ENCODE measurements at regions not wholly inside any gene's neighbourhood (a gene's known extent, or its start where the extent isn't known, plus 50 kb on each side); places are given as distances from the start of the nearest gene placed in this dataset.

GRCh38 chr5:9786380-9787360, 156.5 kb upstream of the TAS2R1 start:
- no peak overlapping the region for H2BK120ac ChIP-seq (replicated peaks; ENCODE audit: low read depth, low read length)
- no peaks in the 10 kb centered on the region for H4K20me1 ChIP-seq (replicated peaks in 1 of 2; ENCODE audit: control insufficient read depth in 1 of 2, insufficient read depth in 2 of 2, low read length in 2 of 2)
- 82% methylated on average over 6 of the region's 6 CpGs; no CpG with 5 or more reads in 1 of the 2 experiments for WGBS, 2 experiments (ENCODE audit: extremely low coverage in 1 of 2, insufficient coverage in 1 of 2, insufficient read length in 1 of 2, insufficient replicate concordance in 2 of 2, low coverage in 1 of 2, low lambda C conversion rate in 2 of 2, missing lambda C conversion rate in 1 of 2)
- H3K9ac ChIP-seq (replicated peaks in 1 of 4; ENCODE audit: extremely low read depth in 1 of 4, low read depth in 3 of 4, low read length in 3 of 4): no peak overlapping the region
- no peak overlapping the region for H4K8ac ChIP-seq (ENCODE audit: extremely low read depth, insufficient read depth, low read length)
- H3K36me3 ChIP-seq (ENCODE audit: control insufficient read depth in 2 of 4, insufficient read depth in 4 of 4, low read length in 3 of 4): no peaks in the 10 kb centered on the region
- ChIA-PET CTCF (ENCODE audit: partially characterized antibody) (interaction anchor here (2.4 kb wide), 1 partner anchor 12 kb away, joined by 9 read pairs; no protein-coding TSS in a partner anchor), POLR2A (ENCODE audit: partially characterized antibody) (no interaction called here)
- no peaks in the 10 kb centered on the region for H3K27me3 ChIP-seq (replicated peaks in 1 of 4; ENCODE audit: control insufficient read depth in 3 of 4, extremely low read depth in 1 of 4, insufficient read depth in 3 of 4, low read length in 3 of 4)
- no peak overlapping the region for H3K27ac ChIP-seq (ENCODE audit: low read depth, low read length)
- no peaks in the 10 kb centered on the region for H3K9me3 ChIP-seq (ENCODE audit: insufficient read depth in 2 of 2, low read depth in 1 of 2, low read length in 1 of 2)
- no peak overlapping the region for H4K91ac ChIP-seq (replicated peaks; ENCODE audit: insufficient read length, low read length)
- no peak for FAIRE-seq
- no peak overlapping the region for H3K4me2 ChIP-seq (ENCODE audit: insufficient read depth in 1 of 2, low read depth in 2 of 2, low read length in 2 of 2)
- H2BK20ac ChIP-seq (ENCODE audit: low read length): no peak overlapping the region
- H2AFZ ChIP-seq (ENCODE audit: low read length): no peak overlapping the region
- H3K4me1 ChIP-seq (replicated peaks in 1 of 4; ENCODE audit: control insufficient read depth in 3 of 4, insufficient read depth in 4 of 4, low read length in 3 of 4): peaks cover 0 to 5% (median 3%) of the 10 kb centered on the region in 4 experiments; a peak in 2 of 7 replicates
- H3K4me3 ChIP-seq (ENCODE audit: extremely low read depth in 1 of 4, insufficient read depth in 2 of 4, low read depth in 3 of 4, low read length in 4 of 4): no peak overlapping the region
- H3K23me2 ChIP-seq (ENCODE audit: low read depth, low read length): no peaks in the 10 kb centered on the region
- no peaks in the 10 kb centered on the region for H3K79me2 ChIP-seq (ENCODE audit: control insufficient read depth in 1 of 2, insufficient read depth in 2 of 2, low read length in 2 of 2)
- no peak overlapping the region for H2BK12ac ChIP-seq (ENCODE audit: low read depth, low read length)
- no peak overlapping the region for H3K23ac ChIP-seq (ENCODE audit: insufficient read length)
- H2BK5ac ChIP-seq (ENCODE audit: low read depth, low read length): no peak overlapping the region
- no peak overlapping the region for H3K14ac ChIP-seq (ENCODE audit: insufficient read length)
- no peak overlapping the region for H4K5ac ChIP-seq (ENCODE audit: insufficient read length, low read depth, low read length)
- H2BK15ac ChIP-seq (ENCODE audit: low read length): no peak overlapping the region
- no peak overlapping the region for H3K18ac ChIP-seq (ENCODE audit: extremely low read depth, low read length)
- no peaks in the 10 kb centered on the region for H3K79me1 ChIP-seq (ENCODE audit: low read depth, low read length)
- H2AK5ac ChIP-seq (ENCODE audit: low read depth, low read length): no peak overlapping the region
- DNase-seq (ENCODE audit: low read depth in 1 of 2, low spot score in 2 of 2): no peak
- no peak overlapping the region for H3K56ac ChIP-seq (replicated peaks; ENCODE audit: insufficient read length, low read depth, low read length)
- H3K4ac ChIP-seq (replicated peaks; ENCODE audit: insufficient read length, low read depth, low read length): no peak overlapping the region
- TF ChIP-seq CBX8 (IDR thresholded peaks at IDR 0.05; ENCODE audit: borderline replicate concordance, low read depth, low read length) (no peak), SP4 (IDR thresholded peaks at IDR 0.05; ENCODE audit: low read length) (no peak), EGR1 (IDR thresholded peaks at IDR 0.05; ENCODE audit: borderline replicate concordance, low read depth, low read length) (no peak), BRCA1 (IDR thresholded peaks at IDR 0.05; ENCODE audit: low read depth, low read length) (no peak), YY1 (IDR thresholded peaks at IDR 0.05; ENCODE audit: low read depth, low read length) (no peak), TCF12 (IDR thresholded peaks at IDR 0.05; ENCODE audit: low read depth, low read length) (no peak), GABPA (IDR thresholded peaks at IDR 0.05; ENCODE audit: borderline replicate concordance, insufficient read depth, low read length) (no peak), SIX5 (IDR thresholded peaks at IDR 0.05; ENCODE audit: low read depth, low read length) (no peak), ATF3 (IDR thresholded peaks at IDR 0.05; ENCODE audit: insufficient read depth, low read depth, low read length) (no peak), JUND (IDR thresholded peaks at IDR 0.05; ENCODE audit: low read length) (no peak), PHF8 (conservative IDR thresholded peaks at IDR 0.05; ENCODE audit: low read depth, low read length) (no peak), CHD1 (IDR thresholded peaks at IDR 0.05; ENCODE audit: low read depth, low read length) (no peak), CBX5 (IDR thresholded peaks at IDR 0.05; ENCODE audit: low read depth, low read length) (no peak)
